ENCODE measurements at regions not wholly inside any gene's neighbourhood (a gene's known extent, or its start where the extent isn't known, plus 50 kb on each side); places are given as distances from the start of the nearest gene placed in this dataset.

GRCh38 chr22:27635435-27635834 is 166.1 kb downstream of the MN1 start:
- TF ChIP-seq, protein P1, sequence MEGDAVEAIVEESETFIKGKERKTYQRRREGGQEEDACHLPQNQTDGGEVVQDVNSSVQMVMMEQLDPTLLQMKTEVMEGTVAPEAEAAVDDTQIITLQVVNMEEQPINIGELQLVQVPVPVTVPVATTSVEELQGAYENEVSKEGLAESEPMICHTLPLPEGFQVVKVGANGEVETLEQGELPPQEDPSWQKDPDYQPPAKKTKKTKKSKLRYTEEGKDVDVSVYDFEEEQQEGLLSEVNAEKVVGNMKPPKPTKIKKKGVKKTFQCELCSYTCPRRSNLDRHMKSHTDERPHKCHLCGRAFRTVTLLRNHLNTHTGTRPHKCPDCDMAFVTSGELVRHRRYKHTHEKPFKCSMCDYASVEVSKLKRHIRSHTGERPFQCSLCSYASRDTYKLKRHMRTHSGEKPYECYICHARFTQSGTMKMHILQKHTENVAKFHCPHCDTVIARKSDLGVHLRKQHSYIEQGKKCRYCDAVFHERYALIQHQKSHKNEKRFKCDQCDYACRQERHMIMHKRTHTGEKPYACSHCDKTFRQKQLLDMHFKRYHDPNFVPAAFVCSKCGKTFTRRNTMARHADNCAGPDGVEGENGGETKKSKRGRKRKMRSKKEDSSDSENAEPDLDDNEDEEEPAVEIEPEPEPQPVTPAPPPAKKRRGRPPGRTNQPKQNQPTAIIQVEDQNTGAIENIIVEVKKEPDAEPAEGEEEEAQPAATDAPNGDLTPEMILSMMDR (IDR thresholded peaks at IDR 0.05; ENCODE audit: insufficient read depth, low read depth, low read length) = no peak
- no peak for TF ChIP-seq EZH2 (IDR thresholded peaks at IDR 0.05; ENCODE audit: insufficient read depth, low read length)

Data from astrocyte (in vitro differentiated cells and primary cell).